ENCODE measurements at regions not wholly inside any gene's neighbourhood (a gene's known extent, or its start where the extent isn't known, plus 50 kb on each side); places are given as distances from the start of the nearest gene placed in this dataset.

DNA sequence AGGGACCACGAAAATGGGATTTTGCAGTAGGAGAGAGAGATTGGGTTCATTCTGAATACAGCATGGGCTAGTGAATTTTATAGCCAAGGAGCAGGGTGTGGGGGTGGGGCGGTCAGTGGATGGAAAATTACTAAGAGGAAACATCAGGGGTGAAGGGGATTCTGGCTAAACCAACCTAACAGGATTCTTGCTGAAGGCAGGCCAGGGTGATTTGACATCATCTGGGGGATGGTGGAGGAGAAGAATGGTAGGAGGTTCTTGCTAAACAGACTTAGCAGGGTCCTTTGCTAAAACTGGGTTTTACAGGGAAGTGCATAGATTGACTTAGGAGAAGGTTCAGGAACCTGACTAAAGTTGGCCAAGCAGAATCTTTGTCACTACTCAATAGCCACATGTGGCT, 91.9 kb downstream of the DNAAF6 start:
- no peak overlapping the region for H2AFZ ChIP-seq (ENCODE audit: low read length)
- no peak overlapping the region; a peak in 2 of 4 replicates for H3K4me2 ChIP-seq (ENCODE audit: insufficient read depth in 1 of 2, low read depth in 2 of 2, low read length in 2 of 2)
- no peak for TF ChIP-seq SP2 (IDR thresholded peaks at IDR 0.05; ENCODE audit: low read length)
- TF ChIP-seq SP1 (IDR thresholded peaks at IDR 0.05; ENCODE audit: low read depth, low read length): peak; percentile 84
- peak; percentile 43 for TF ChIP-seq ASH2L (IDR thresholded peaks at IDR 0.05; ENCODE audit: low read length)
- H3K9ac ChIP-seq (replicated peaks in 1 of 4; ENCODE audit: extremely low read depth in 1 of 4, low read depth in 3 of 4, low read length in 3 of 4): no peak overlapping the region
- H3K27me3 ChIP-seq (replicated peaks in 1 of 4; ENCODE audit: control insufficient read depth in 3 of 4, extremely low read depth in 1 of 4, insufficient read depth in 3 of 4, low read length in 3 of 4): no peaks in the 10 kb centered on the region
- H2BK20ac ChIP-seq (ENCODE audit: low read length): no peak overlapping the region
- H4K5ac ChIP-seq (ENCODE audit: insufficient read length, low read depth, low read length): no peak overlapping the region
- H3K4me1 ChIP-seq (replicated peaks in 1 of 4; ENCODE audit: control insufficient read depth in 3 of 4, insufficient read depth in 4 of 4, low read length in 3 of 4): peaks cover 0 to 2% (median 0%) of the 10 kb centered on the region in 4 experiments; a peak in 1 of 7 replicates
- H3K4me3 ChIP-seq (ENCODE audit: extremely low read depth in 1 of 4, insufficient read depth in 2 of 4, low read depth in 3 of 4, low read length in 4 of 4): no peak overlapping the region
- H3K9me3 ChIP-seq (ENCODE audit: insufficient read depth in 2 of 2, low read depth in 1 of 2, low read length in 1 of 2): no peaks in the 10 kb centered on the region
- no peaks in the 10 kb centered on the region for H3K79me1 ChIP-seq (ENCODE audit: low read depth, low read length)
- H2BK120ac ChIP-seq (replicated peaks; ENCODE audit: low read depth, low read length): no peak overlapping the region
- H2BK15ac ChIP-seq (ENCODE audit: low read length): no peak overlapping the region
- H3K36me3 ChIP-seq (ENCODE audit: control insufficient read depth in 2 of 4, insufficient read depth in 4 of 4, low read length in 3 of 4): no peaks in the 10 kb centered on the region
- no peak overlapping the region for H2AK5ac ChIP-seq (ENCODE audit: low read depth, low read length)
- H3K56ac ChIP-seq (replicated peaks; ENCODE audit: insufficient read length, low read depth, low read length): no peak overlapping the region
- ChIA-PET CTCF (ENCODE audit: partially characterized antibody) (no interaction called here), POLR2A (ENCODE audit: partially characterized antibody) (no interaction called here)
- H4K91ac ChIP-seq (replicated peaks; ENCODE audit: insufficient read length, low read length): no peak overlapping the region
- no peaks in the 10 kb centered on the region for H3K23me2 ChIP-seq (ENCODE audit: low read depth, low read length)
- DNase-seq (ENCODE audit: low read depth in 1 of 2, low spot score in 2 of 2) (peak in 1 of 2 experiments; percentile 43), FAIRE-seq (peak; percentile 13)
- H3K79me2 ChIP-seq (ENCODE audit: control insufficient read depth in 1 of 2, insufficient read depth in 2 of 2, low read length in 2 of 2): no peaks in the 10 kb centered on the region
- WGBS, 2 experiments (ENCODE audit: extremely low coverage in 1 of 2, insufficient coverage in 1 of 2, insufficient read length in 1 of 2, insufficient replicate concordance in 2 of 2, low coverage in 1 of 2, low lambda C conversion rate in 2 of 2, missing lambda C conversion rate in 1 of 2): 58% methylated on average over 2 of the region's 2 CpGs; no CpG with 5 or more reads in 1 of the 2 experiments
- no peak overlapping the region for H2BK12ac ChIP-seq (ENCODE audit: low read depth, low read length)
- no peak overlapping the region for H4K8ac ChIP-seq (ENCODE audit: extremely low read depth, insufficient read depth, low read length)
- H3K14ac ChIP-seq (ENCODE audit: insufficient read length): no peak overlapping the region
- no peak overlapping the region for H3K4ac ChIP-seq (replicated peaks; ENCODE audit: insufficient read length, low read depth, low read length)
- no peak overlapping the region for H3K27ac ChIP-seq (ENCODE audit: low read depth, low read length)
- H3K23ac ChIP-seq (ENCODE audit: insufficient read length): no peak overlapping the region
- H4K20me1 ChIP-seq (replicated peaks in 1 of 2; ENCODE audit: control insufficient read depth in 1 of 2, insufficient read depth in 2 of 2, low read length in 2 of 2): no peaks in the 10 kb centered on the region
- no peak overlapping the region for H2BK5ac ChIP-seq (ENCODE audit: low read depth, low read length)
- no peak overlapping the region for H3K18ac ChIP-seq (ENCODE audit: extremely low read depth, low read length)

Measured in H1 (cell line).